Activated T-cell treated with anti-CD3 and anti-CD28 coated beads, Interleukin-2, amount 50 U/mL, for 24 hours (primary cell): ENCODE measurements at regions not wholly inside any gene's neighbourhood (a gene's known extent, or its start where the extent isn't known, plus 50 kb on each side); places are given as distances from the start of the nearest gene placed in this dataset.

Experiments used
- DNase-seq: peaks from one replicate; pipeline ENCODE4 v3.0.0-alpha.2; 2020
- H3K27ac Mint-ChIP-seq: 2 replicates; pipeline ENCODE4 v1.8.0; 2020; ENCODE audit warnings: mild to moderate bottlenecking, mixed read lengths
- H3K27me3 Mint-ChIP-seq: 2 replicates; pipeline ENCODE4 v1.8.0; 2020; ENCODE audit warnings: mixed read lengths
- H3K36me3 Mint-ChIP-seq: 2 replicates; pipeline ENCODE4 v1.8.0; 2020; ENCODE audit warnings: low read depth, mixed read lengths
- H3K4me1 Mint-ChIP-seq: 2 replicates; pipeline ENCODE4 v1.8.0; 2020; ENCODE audit warnings: low read depth, mixed read lengths
- H3K4me3 Mint-ChIP-seq: 2 replicates; pipeline ENCODE4 v1.8.0; 2020; ENCODE audit warnings: mild to moderate bottlenecking, moderate library complexity, mixed read lengths
- H3K9me3 Mint-ChIP-seq: 2 replicates; pipeline ENCODE4 v1.8.0; 2020; ENCODE audit warnings: mixed read lengths

- no peaks in the 10 kb centered on the region for H3K9me3 Mint-ChIP-seq
- peaks cover 4% of the 10 kb centered on the region for H3K27me3 Mint-ChIP-seq
- no peak overlapping the region for H3K27ac Mint-ChIP-seq
- H3K4me1 Mint-ChIP-seq = no peaks in the 10 kb centered on the region
- H3K36me3 Mint-ChIP-seq = no peaks in the 10 kb centered on the region
- no peak overlapping the region for H3K4me3 Mint-ChIP-seq
- no peak for DNase-seq
These were observed 142.6 kb upstream of the OTX2 start for GRCh38 chr14:56952766-56953473.

GRCh38 chr14:56949828-56950227 is 139.5 kb upstream of the OTX2 start:
- H3K4me3 Mint-ChIP-seq = no peak overlapping the region
- no peak overlapping the region for H3K27ac Mint-ChIP-seq
- H3K4me1 Mint-ChIP-seq = no peaks in the 10 kb centered on the region

DNA sequence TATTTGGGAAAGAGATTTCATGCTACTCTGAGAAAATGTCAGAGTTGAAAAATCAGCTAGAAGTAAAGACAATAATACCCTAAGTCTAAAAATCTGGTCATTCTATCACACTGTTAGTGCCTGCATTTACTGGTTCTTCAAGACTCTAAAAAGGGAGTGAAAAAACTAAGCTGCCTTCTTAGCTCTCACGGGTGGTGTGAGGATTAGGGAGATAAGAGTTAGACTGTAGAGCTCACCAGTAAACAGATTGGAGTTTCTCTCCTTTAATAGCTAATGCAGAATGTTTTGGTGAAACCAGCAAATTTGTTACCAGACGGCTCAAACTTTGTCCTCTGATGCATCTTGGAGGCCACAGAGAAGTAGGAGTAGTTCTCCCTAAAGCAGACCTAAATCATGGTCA is 135.0 kb upstream of the OTX2 start:
- Mint-ChIP-seq H3K9me3 (peaks cover 4% of the 10 kb centered on the region), H3K4me3 (no peak overlapping the region), H3K27ac (no peak overlapping the region)

More at GRCh38 chr14:56949828-56950227, 139.5 kb upstream of the OTX2 start:
- Mint-ChIP-seq H3K9me3 (no peaks in the 10 kb centered on the region), H3K27me3 (peaks cover 17% of the 10 kb centered on the region), H3K36me3 (no peaks in the 10 kb centered on the region)
- no peak for DNase-seq

DNA sequence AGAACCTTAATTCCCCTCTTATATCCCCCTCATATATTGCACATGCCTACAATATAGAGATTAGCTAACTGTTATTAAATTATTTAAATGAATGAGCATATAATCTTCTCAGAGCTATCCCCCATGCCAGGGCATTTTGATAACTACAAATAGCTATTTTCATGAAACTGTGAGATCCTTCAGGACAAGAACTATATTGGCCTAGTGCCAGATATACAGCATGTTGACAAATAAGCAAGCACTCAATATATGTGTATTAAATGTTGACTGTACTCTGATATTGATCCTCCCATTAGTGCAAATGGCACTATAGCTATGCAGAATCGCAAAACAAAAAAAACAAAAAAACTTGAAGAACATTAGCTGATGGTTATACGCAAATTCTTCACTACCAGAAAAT is 134.1 kb upstream of the OTX2 start:
- Mint-ChIP-seq H3K36me3 (no peaks in the 10 kb centered on the region), H3K27me3 (peaks cover 26% of the 10 kb centered on the region), H3K4me3 (no peak overlapping the region), H3K27ac (no peak overlapping the region), H3K4me1 (no peaks in the 10 kb centered on the region), H3K9me3 (peaks cover 4% of the 10 kb centered on the region)
- no peak for DNase-seq

More for the DNA sequence above, 135.0 kb upstream of the OTX2 start:
- no peak for DNase-seq
- Mint-ChIP-seq H3K36me3 (no peaks in the 10 kb centered on the region), H3K27me3 (peaks cover 26% of the 10 kb centered on the region), H3K4me1 (no peaks in the 10 kb centered on the region)

GRCh38 chr14:56933446-56933845 is 123.2 kb upstream of the OTX2 start:
- no peaks in the 10 kb centered on the region for H3K4me1 Mint-ChIP-seq
- DNase-seq = no peak
- H3K27ac Mint-ChIP-seq = no peak overlapping the region
- H3K9me3 Mint-ChIP-seq = no peaks in the 10 kb centered on the region
- no peaks in the 10 kb centered on the region for H3K36me3 Mint-ChIP-seq
- no peaks in the 10 kb centered on the region for H3K27me3 Mint-ChIP-seq
- no peak overlapping the region for H3K4me3 Mint-ChIP-seq

DNA sequence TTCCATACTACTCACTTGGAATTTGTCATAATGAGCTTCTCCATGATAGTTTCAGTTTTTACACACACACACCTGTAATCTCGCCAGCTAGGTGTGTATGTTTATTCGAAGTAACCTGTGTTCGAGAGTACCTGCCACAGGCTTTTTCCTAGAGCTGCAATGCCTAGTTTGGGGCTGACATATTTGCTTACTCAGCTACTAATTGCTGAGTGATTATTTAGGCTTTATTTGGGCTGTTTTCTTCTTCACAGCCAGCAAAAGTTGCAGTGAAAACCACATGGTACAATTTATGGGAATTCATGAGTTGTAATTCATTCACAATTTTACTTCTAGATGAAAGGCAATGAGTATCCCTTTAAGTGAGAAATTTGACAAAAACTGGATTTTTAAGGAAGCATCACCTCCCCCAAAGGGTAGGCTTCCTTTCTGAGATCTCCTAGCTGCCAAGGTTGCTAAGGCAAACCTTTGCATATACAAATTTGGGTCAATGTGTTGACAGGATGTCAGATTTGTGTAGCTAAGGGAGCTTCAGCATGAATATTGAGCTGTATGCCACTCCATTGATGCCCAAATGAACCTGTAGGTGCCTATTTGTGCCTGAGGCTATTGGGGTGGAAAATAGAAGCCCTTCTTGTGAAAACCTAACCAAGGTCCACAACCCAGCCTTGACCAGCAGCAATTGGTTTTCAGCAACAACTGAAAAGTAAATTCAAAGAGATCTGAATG is 108.7 kb upstream of the OTX2 start:
- peaks cover 6% of the 10 kb centered on the region for H3K27me3 Mint-ChIP-seq
- H3K4me3 Mint-ChIP-seq = no peak overlapping the region
- H3K4me1 Mint-ChIP-seq = no peaks in the 10 kb centered on the region
- H3K9me3 Mint-ChIP-seq = no peaks in the 10 kb centered on the region
- DNase-seq = no peak
- H3K36me3 Mint-ChIP-seq = no peaks in the 10 kb centered on the region
- no peak overlapping the region for H3K27ac Mint-ChIP-seq

GRCh38 chr14:56905282-56905681 is 95.0 kb upstream of the OTX2 start:
- Mint-ChIP-seq H3K9me3 (peaks cover 2% of the 10 kb centered on the region), H3K4me1 (no peaks in the 10 kb centered on the region), H3K4me3 (no peak overlapping the region), H3K27me3 (peaks cover 9% of the 10 kb centered on the region), H3K27ac (no peak overlapping the region), H3K36me3 (no peaks in the 10 kb centered on the region)
- DNase-seq = no peak

GRCh38 chr14:56903304-56903969 is 93.2 kb upstream of the OTX2 start:
- Mint-ChIP-seq H3K4me1 (no peaks in the 10 kb centered on the region), H3K36me3 (no peaks in the 10 kb centered on the region), H3K9me3 (peaks cover 2% of the 10 kb centered on the region), H3K4me3 (no peak overlapping the region), H3K27me3 (peaks cover 12% of the 10 kb centered on the region), H3K27ac (no peak overlapping the region)
- DNase-seq = no peak

- Mint-ChIP-seq H3K36me3 (no peaks in the 10 kb centered on the region), H3K27me3 (peaks cover 16% of the 10 kb centered on the region), H3K27ac (no peak overlapping the region), H3K4me3 (no peak overlapping the region), H3K9me3 (peaks cover 2% of the 10 kb centered on the region), H3K4me1 (no peaks in the 10 kb centered on the region)
- DNase-seq = no peak
These were observed 92.1 kb upstream of the OTX2 start for GRCh38 chr14:56902385-56902784.

GRCh38 chr14:56900726-56901125 is 90.4 kb upstream of the OTX2 start:
- Mint-ChIP-seq H3K4me3 (no peak overlapping the region), H3K36me3 (no peaks in the 10 kb centered on the region), H3K27me3 (peaks cover 22% of the 10 kb centered on the region), H3K27ac (no peak overlapping the region), H3K4me1 (no peaks in the 10 kb centered on the region), H3K9me3 (peaks cover 2% of the 10 kb centered on the region)
- no peak for DNase-seq

DNA sequence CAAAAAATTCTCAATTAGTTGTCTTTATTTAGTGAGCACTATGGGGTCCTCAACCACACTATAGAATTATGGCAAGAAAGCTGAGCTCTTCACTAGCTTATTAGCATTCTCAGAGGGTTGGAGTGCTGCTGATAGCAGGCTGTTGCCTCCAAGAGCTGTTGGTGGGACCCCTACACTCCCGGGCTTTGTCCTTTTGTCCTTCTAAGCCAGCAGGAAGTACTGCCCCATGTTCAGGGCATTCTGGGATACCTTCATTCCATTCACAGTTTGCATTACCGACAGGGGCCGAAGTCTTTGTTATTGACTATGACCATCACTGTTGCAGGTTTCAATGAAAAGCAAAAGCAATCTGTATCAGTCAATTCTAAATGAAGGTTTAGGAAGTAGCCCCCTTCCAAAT is 89.5 kb upstream of the OTX2 start:
- no peak overlapping the region for H3K27ac Mint-ChIP-seq
- no peaks in the 10 kb centered on the region for H3K9me3 Mint-ChIP-seq
- no peaks in the 10 kb centered on the region for H3K36me3 Mint-ChIP-seq
- H3K27me3 Mint-ChIP-seq = peaks cover 24% of the 10 kb centered on the region
- DNase-seq = no peak
- no peaks in the 10 kb centered on the region for H3K4me1 Mint-ChIP-seq
- H3K4me3 Mint-ChIP-seq = no peak overlapping the region

DNA sequence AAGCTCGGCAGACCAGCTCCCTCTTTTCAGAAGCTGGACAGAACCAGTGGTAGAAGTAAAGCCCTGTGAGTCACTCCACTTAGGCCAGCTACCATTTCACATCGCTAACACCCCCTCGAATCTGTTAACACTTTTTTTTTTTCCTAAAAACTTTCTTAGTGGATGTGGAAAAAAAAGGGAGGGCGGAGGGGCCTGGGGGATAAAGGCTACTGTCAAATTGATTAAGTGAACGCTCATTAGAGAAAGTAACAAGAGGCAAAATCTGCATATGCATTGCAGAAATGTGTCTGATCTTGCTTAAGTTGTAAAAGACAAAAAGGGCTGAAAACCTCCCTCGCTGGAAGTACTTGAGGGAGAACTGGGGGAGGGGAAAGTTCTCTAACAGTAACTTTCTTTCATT is 86.6 kb upstream of the OTX2 start:
- H3K4me1 Mint-ChIP-seq = no peaks in the 10 kb centered on the region
- H3K9me3 Mint-ChIP-seq = no peaks in the 10 kb centered on the region
- no peak overlapping the region for H3K4me3 Mint-ChIP-seq
- H3K36me3 Mint-ChIP-seq = no peaks in the 10 kb centered on the region
- peaks cover 40% of the 10 kb centered on the region for H3K27me3 Mint-ChIP-seq
- no peak for DNase-seq
- H3K27ac Mint-ChIP-seq = no peak overlapping the region

- H3K4me1 Mint-ChIP-seq = no peaks in the 10 kb centered on the region
- H3K36me3 Mint-ChIP-seq = no peaks in the 10 kb centered on the region
- peaks cover 46% of the 10 kb centered on the region for H3K27me3 Mint-ChIP-seq
- H3K9me3 Mint-ChIP-seq = no peaks in the 10 kb centered on the region
- no peak overlapping the region for H3K27ac Mint-ChIP-seq
- H3K4me3 Mint-ChIP-seq = no peak overlapping the region
- no peak for DNase-seq
These were observed 86.0 kb upstream of the OTX2 start for GRCh38 chr14:56896231-56896630.

DNA sequence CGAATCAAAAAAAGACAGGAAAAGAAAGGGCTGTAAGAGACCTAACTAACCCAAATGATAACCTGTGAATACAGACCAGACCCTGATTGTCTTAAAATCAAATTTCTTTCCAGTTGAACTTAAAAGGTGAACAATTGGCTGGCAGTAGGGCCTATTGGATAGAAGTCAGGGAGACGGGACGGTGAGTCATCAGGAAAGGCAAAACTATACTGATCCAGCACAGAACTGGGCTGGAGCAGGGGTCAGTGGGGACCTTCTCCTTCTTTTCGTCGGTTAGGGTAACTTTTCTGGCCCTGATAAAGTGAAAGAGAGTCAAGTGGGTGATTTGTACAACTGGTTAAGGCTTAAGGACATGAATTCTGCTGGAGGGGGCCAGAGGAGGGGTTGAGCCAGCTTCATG is 84.9 kb upstream of the OTX2 start:
- H3K27ac Mint-ChIP-seq = no peak overlapping the region
- no peaks in the 10 kb centered on the region for H3K36me3 Mint-ChIP-seq
- no peaks in the 10 kb centered on the region for H3K9me3 Mint-ChIP-seq
- H3K27me3 Mint-ChIP-seq = peaks cover 49% of the 10 kb centered on the region
- no peak for DNase-seq
- no peaks in the 10 kb centered on the region for H3K4me1 Mint-ChIP-seq
- H3K4me3 Mint-ChIP-seq = no peak overlapping the region

GRCh38 chr14:56894591-56894991 is 84.3 kb upstream of the OTX2 start:
- H3K27me3 Mint-ChIP-seq = peaks cover 51% of the 10 kb centered on the region
- DNase-seq = no peak
- no peaks in the 10 kb centered on the region for H3K9me3 Mint-ChIP-seq
- no peak overlapping the region for H3K4me3 Mint-ChIP-seq
- H3K4me1 Mint-ChIP-seq = no peaks in the 10 kb centered on the region
- H3K27ac Mint-ChIP-seq = no peak overlapping the region
- H3K36me3 Mint-ChIP-seq = no peaks in the 10 kb centered on the region
